ENCODE measurements at regions not wholly inside any gene's neighbourhood (a gene's known extent, or its start where the extent isn't known, plus 50 kb on each side); places are given as distances from the start of the nearest gene placed in this dataset.

GRCh38 chr2:7309582-7309981, 392.4 kb downstream of the RNF144A start:
- no peak for TF ChIP-seq POLR2AphosphoS5 (IDR thresholded peaks at IDR 0.05; ENCODE audit: low read depth, low read length)
- no peak for TF ChIP-seq FOXP2 (optimal IDR thresholded peaks at IDR 0.05; ENCODE audit: borderline replicate concordance, extremely low read depth, extremely low read length, insufficient read depth)
- TF ChIP-seq REST (IDR thresholded peaks at IDR 0.05; ENCODE audit: insufficient read depth in 1 of 2, low read depth in 2 of 2, low read length in 2 of 2), result no peak
